ENCODE measurements at regions not wholly inside any gene's neighbourhood (a gene's known extent, or its start where the extent isn't known, plus 50 kb on each side); places are given as distances from the start of the nearest gene placed in this dataset.

DNA sequence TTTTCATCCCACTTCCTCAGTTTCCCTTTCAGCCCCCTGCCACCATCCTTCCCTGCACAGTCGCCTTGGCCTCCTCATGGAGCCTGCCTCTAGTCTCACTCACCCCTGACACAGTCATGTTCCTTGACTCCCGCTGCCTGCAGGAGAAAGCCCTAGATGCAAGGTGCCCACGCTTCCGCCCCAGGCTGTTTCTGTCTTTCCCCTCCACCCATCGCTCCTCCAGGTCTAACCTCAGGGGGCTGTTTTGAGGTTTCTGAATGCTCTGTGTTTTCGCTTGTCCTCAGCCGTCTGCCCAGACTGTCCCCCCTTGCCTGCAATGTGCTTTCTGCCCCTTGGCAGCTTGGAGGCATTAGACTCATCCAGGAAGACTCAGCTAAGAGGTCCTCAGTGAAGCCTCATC is 89.9 kb downstream of the EMX2 start:
- H3K4me3 Mint-ChIP-seq (ENCODE audit: unreplicated experiment) = no peak overlapping the region
- peaks cover 1% of the 10 kb centered on the region for H3K27me3 Mint-ChIP-seq (ENCODE audit: unreplicated experiment)
- TF ChIP-seq CTCF (IDR thresholded peaks at IDR 0.05; ENCODE audit: unreplicated experiment) = no peak
- peaks cover 2% of the 10 kb centered on the region for H3K4me1 Mint-ChIP-seq (ENCODE audit: unreplicated experiment)
- H3K36me3 Mint-ChIP-seq (ENCODE audit: low read depth, unreplicated experiment) = no peaks in the 10 kb centered on the region
- no peak overlapping the region for H3K27ac Mint-ChIP-seq (ENCODE audit: unreplicated experiment)
- no peaks in the 10 kb centered on the region for H3K9me3 Mint-ChIP-seq (ENCODE audit: unreplicated experiment)
- no peak for DNase-seq (ENCODE audit: low spot score)

DNA sequence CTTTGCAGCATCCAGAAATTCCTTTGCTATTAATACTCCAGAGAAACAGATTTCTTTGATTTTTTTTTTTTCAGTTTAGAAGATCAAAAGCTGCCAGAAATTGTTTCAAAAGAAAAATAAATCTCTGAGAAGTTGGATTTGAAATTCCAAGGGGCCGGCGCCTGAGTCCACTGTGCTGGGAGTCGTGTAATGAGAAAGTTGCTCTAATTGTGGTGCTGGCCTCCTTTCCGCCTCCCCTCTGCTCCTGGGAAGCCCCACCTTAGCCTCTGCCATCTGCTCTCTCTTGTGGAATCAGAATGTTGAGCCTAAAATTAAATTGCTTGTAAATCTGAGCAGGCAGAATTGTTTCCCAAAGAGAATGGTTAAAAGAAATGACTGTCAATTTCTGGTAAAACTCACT is 93.3 kb downstream of the EMX2 start:
- DNase-seq (ENCODE audit: low spot score) = no peak

GRCh38 chr10:117638200-117638599 is 95.7 kb downstream of the EMX2 start:
- TF ChIP-seq CTCF (IDR thresholded peaks at IDR 0.05; ENCODE audit: unreplicated experiment) = no peak
- no peak for DNase-seq (ENCODE audit: low spot score)
- Mint-ChIP-seq H3K4me3 (ENCODE audit: unreplicated experiment) (no peak overlapping the region), H3K27me3 (ENCODE audit: unreplicated experiment) (peaks cover 1% of the 10 kb centered on the region), H3K9me3 (ENCODE audit: unreplicated experiment) (no peaks in the 10 kb centered on the region), H3K36me3 (ENCODE audit: low read depth, unreplicated experiment) (no peaks in the 10 kb centered on the region), H3K27ac (ENCODE audit: unreplicated experiment) (no peak overlapping the region), H3K4me1 (ENCODE audit: unreplicated experiment) (no peaks in the 10 kb centered on the region)

More for the DNA sequence above, 93.3 kb downstream of the EMX2 start:
- Mint-ChIP-seq H3K27ac (ENCODE audit: unreplicated experiment) (no peak overlapping the region), H3K4me3 (ENCODE audit: unreplicated experiment) (no peak overlapping the region), H3K4me1 (ENCODE audit: unreplicated experiment) (no peaks in the 10 kb centered on the region), H3K9me3 (ENCODE audit: unreplicated experiment) (no peaks in the 10 kb centered on the region), H3K27me3 (ENCODE audit: unreplicated experiment) (peaks cover 1% of the 10 kb centered on the region), H3K36me3 (ENCODE audit: low read depth, unreplicated experiment) (no peaks in the 10 kb centered on the region)
- TF ChIP-seq CTCF (IDR thresholded peaks at IDR 0.05; ENCODE audit: unreplicated experiment) = no peak

DNA sequence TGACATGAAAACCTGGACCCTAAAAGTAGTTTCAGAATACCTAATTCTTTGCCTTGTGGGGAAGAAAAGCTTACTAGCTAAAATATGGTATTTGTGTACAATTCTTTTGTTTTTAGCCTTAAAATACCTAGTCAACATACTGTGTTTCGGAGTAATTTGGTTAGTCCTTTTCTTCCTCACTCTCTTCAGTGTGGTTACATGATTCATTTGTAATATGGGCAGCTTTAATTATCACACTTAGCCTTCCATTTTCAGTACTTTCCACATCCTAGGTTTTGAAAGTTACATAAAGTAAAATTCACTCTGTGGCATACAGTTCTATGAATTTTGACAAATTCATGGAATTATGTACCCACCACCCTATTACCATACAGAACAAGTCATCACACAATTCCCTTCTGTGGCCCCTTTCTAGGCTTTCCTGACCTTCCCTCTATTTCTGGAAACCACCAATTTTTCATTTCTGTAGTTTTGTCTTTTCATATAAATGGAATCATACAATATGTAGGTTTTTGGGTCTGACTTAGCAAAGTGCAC is 96.2 kb downstream of the EMX2 start:
- Mint-ChIP-seq H3K4me3 (ENCODE audit: unreplicated experiment) (no peak overlapping the region), H3K27me3 (ENCODE audit: unreplicated experiment) (peaks cover 1% of the 10 kb centered on the region), H3K4me1 (ENCODE audit: unreplicated experiment) (no peaks in the 10 kb centered on the region), H3K27ac (ENCODE audit: unreplicated experiment) (no peak overlapping the region), H3K36me3 (ENCODE audit: low read depth, unreplicated experiment) (no peaks in the 10 kb centered on the region), H3K9me3 (ENCODE audit: unreplicated experiment) (no peaks in the 10 kb centered on the region)
- TF ChIP-seq CTCF (IDR thresholded peaks at IDR 0.05; ENCODE audit: unreplicated experiment) = no peak
- no peak for DNase-seq (ENCODE audit: low spot score)

GRCh38 chr10:117640406-117640805 is 97.9 kb downstream of the EMX2 start:
- no peaks in the 10 kb centered on the region for H3K27me3 Mint-ChIP-seq (ENCODE audit: unreplicated experiment)
- H3K27ac Mint-ChIP-seq (ENCODE audit: unreplicated experiment) = no peak overlapping the region
- H3K4me1 Mint-ChIP-seq (ENCODE audit: unreplicated experiment) = no peaks in the 10 kb centered on the region

More at GRCh38 chr10:117640406-117640805, 97.9 kb downstream of the EMX2 start:
- no peaks in the 10 kb centered on the region for H3K9me3 Mint-ChIP-seq (ENCODE audit: unreplicated experiment)
- no peak for TF ChIP-seq CTCF (IDR thresholded peaks at IDR 0.05; ENCODE audit: unreplicated experiment)
- DNase-seq (ENCODE audit: low spot score) = no peak
- no peaks in the 10 kb centered on the region for H3K36me3 Mint-ChIP-seq (ENCODE audit: low read depth, unreplicated experiment)
- H3K4me3 Mint-ChIP-seq (ENCODE audit: unreplicated experiment) = no peak overlapping the region

All from endothelial cell (in vitro differentiated cells).